ENCODE measurements at regions not wholly inside any gene's neighbourhood (a gene's known extent, or its start where the extent isn't known, plus 50 kb on each side); places are given as distances from the start of the nearest gene placed in this dataset.

GRCh38 chrX:114365065-114365834 is 218.6 kb upstream of the HTR2C start:
- no peak for TF ChIP-seq CTCF (conservative IDR thresholded peaks at IDR 0.05; ENCODE audit: low read depth, low read length)
- DNase-seq (ENCODE audit: low read depth): no peak

GRCh38 chrX:114372937-114373336 is 210.9 kb upstream of the HTR2C start:
- no peak overlapping the region for H3K4me3 ChIP-seq (ENCODE audit: low read length)
- no peak for DNase-seq (ENCODE audit: low read depth)
- no peak for TF ChIP-seq CTCF (conservative IDR thresholded peaks at IDR 0.05; ENCODE audit: low read depth, low read length)

More at GRCh38 chrX:114365065-114365834, 218.6 kb upstream of the HTR2C start:
- no peak overlapping the region for H3K4me3 ChIP-seq (ENCODE audit: low read length)

- no peak for TF ChIP-seq CTCF (conservative IDR thresholded peaks at IDR 0.05; ENCODE audit: low read depth, low read length)
- H3K4me3 ChIP-seq (ENCODE audit: low read length): no peak overlapping the region
Observed at GRCh38 chrX:114390251-114390796, 193.6 kb upstream of the HTR2C start.

More at GRCh38 chrX:114390251-114390796, 193.6 kb upstream of the HTR2C start:
- no peak for DNase-seq (ENCODE audit: low read depth)
